MM.1S (cell line): ENCODE measurements at regions not wholly inside any gene's neighbourhood (a gene's known extent, or its start where the extent isn't known, plus 50 kb on each side); places are given as distances from the start of the nearest gene placed in this dataset.

ENCODE experiments used
- EZH2 ChIP-seq: fragments of 300-600 bp; sonication (generic); optimal IDR thresholded peaks from 2 replicates; pipeline ENCODE3; 2017; ENCODE audit warnings: low read depth, mild to moderate bottlenecking, antibody characterized with exemption, low read length, mixed read lengths
- EZH2phosphoT487 ChIP-seq: fragments of 300-600 bp; sonication (generic); IDR thresholded peaks from 2 replicates; pipeline ENCODE4 v1.6.1; 2018; ENCODE audit warnings: antibody characterized with exemption, low read length

DNA sequence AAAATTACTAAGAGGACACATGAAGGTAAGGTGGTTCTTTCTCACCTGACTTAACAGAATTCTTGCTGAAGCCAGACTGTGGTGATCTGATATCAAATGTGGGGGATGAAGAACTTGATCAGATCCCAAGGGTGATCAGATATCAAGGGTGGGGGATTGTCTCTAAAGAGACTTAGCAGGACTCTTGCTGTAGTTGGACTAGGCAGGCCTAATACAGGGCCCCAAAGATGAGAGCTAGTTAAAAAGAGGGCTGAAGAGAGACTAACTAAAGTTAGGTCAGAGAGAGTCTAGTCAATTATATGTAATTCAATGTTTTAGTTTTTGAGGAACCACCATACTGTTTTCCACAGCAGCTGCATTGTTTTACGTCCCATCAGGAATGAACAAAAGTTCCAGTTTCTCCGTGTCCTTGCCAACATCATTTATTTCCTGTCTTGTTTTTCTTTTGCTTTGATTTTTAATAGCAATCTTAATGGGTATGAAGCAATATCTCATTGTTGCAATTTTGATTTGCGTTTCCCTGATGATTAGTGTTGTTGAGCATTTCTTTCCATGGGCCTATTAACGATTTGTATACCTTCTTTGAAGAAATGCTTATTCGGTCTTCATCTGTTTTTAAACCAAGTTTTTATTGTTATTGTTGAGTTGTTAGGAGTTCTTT lies 77.6 kb upstream of the ALDH1A1 start:
- TF ChIP-seq EZH2phosphoT487 (no peak), EZH2 (no peak)
